ENCODE measurements at regions not wholly inside any gene's neighbourhood (a gene's known extent, or its start where the extent isn't known, plus 50 kb on each side); places are given as distances from the start of the nearest gene placed in this dataset.

DNA sequence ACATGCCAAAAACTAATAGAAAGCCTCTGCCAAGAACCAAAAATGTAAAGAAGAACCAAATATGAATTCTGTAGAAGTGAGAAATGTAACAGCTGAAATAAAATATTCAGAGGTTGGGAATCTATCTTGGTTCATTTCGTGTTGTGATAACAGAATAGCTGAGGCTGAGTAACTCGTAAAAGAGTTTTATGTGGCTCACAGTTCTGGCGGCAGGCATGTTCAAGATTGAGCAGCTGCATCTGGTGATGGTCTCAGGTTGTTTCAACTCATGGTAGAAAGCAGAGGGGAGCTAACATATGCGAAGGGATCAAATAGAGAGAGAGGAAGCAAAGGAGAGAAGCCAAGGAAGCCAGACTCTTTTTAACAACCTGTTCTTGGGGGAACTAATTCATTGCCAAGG is 717.2 kb downstream of the TNS3 start:
- TF ChIP-seq, protein P1, sequence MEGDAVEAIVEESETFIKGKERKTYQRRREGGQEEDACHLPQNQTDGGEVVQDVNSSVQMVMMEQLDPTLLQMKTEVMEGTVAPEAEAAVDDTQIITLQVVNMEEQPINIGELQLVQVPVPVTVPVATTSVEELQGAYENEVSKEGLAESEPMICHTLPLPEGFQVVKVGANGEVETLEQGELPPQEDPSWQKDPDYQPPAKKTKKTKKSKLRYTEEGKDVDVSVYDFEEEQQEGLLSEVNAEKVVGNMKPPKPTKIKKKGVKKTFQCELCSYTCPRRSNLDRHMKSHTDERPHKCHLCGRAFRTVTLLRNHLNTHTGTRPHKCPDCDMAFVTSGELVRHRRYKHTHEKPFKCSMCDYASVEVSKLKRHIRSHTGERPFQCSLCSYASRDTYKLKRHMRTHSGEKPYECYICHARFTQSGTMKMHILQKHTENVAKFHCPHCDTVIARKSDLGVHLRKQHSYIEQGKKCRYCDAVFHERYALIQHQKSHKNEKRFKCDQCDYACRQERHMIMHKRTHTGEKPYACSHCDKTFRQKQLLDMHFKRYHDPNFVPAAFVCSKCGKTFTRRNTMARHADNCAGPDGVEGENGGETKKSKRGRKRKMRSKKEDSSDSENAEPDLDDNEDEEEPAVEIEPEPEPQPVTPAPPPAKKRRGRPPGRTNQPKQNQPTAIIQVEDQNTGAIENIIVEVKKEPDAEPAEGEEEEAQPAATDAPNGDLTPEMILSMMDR (conservative IDR thresholded peaks at IDR 0.05; ENCODE audit: low read length) = no peak
- TF ChIP-seq EZH2phosphoT487 (IDR thresholded peaks at IDR 0.05; ENCODE audit: borderline replicate concordance, low read depth, low read length) = no peak
